Effector memory CD4-positive, alpha-beta T cell (primary cell): ENCODE measurements at regions not wholly inside any gene's neighbourhood (a gene's known extent, or its start where the extent isn't known, plus 50 kb on each side); places are given as distances from the start of the nearest gene placed in this dataset.
"Not testable (repeated sequence)": the region's sequence is repeated elsewhere in the genome, so short reads cannot be mapped to it uniquely, and the experiment has no call there.

Source experiments
- DNase-seq, 3 donors: peaks; one replicate each; pipeline ENCODE4 v3.0.0-alpha.2; 2020
- H3K27ac ChIP-seq: 2 replicates; pipeline ENCODE4 v1.7.0; 2013; ENCODE audit warnings: mild to moderate bottlenecking, low read length, moderate library complexity; ENCODE audit not compliant: insufficient read depth, poor library complexity, severe bottlenecking
- H3K27me3 ChIP-seq: replicated peaks from 2 replicates; pipeline ENCODE4 v1.7.0; 2013; ENCODE audit warnings: mild to moderate bottlenecking, low read length; ENCODE audit not compliant: insufficient read depth, control insufficient read depth, poor library complexity, severe bottlenecking
- H3K36me3 ChIP-seq: 2 replicates; pipeline ENCODE4 v1.7.0; 2013; ENCODE audit warnings: mild to moderate bottlenecking, low read length, moderate library complexity; ENCODE audit not compliant: control insufficient read depth, insufficient read depth
- H3K4me1 ChIP-seq: 2 replicates; pipeline ENCODE4 v1.7.0; 2013; ENCODE audit warnings: low read length, mild to moderate bottlenecking; ENCODE audit not compliant: control insufficient read depth, insufficient read depth, poor library complexity, severe bottlenecking
- H3K4me3 ChIP-seq: 2 replicates; pipeline ENCODE4 v1.7.0; 2013; ENCODE audit warnings: low read length, low read depth, mild to moderate bottlenecking; ENCODE audit not compliant: insufficient read depth, poor library complexity, severe bottlenecking
- H3K9me3 ChIP-seq: 2 replicates; pipeline ENCODE4 v1.7.0; 2013; ENCODE audit warnings: mild to moderate bottlenecking, low read length, moderate library complexity; ENCODE audit not compliant: control insufficient read depth

DNA sequence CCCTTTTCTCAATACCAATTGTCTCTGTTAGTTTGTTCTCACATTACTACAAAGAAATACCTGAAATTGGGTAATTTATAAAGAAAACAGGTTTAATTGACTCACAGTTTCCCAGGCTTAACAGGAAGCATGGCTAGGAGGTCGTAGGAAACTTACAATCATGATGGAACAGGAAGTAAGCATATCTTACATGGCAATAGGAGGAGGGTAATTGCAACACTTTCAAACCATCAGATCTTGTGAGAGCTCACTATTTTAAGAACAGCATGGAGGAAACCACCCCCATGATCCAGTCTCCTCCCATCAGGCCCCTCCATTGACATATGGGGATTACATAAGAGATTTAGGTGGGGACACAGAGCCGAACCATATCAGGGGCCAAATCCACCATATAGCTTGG is 1210.1 kb upstream of the SPRY2 start:
- Histone ChIP-seq H3K27me3 (no peaks in the 10 kb centered on the region), H3K4me3 (no peak overlapping the region), H3K27ac (no peak overlapping the region), H3K36me3 (no peaks in the 10 kb centered on the region), H3K4me1 (no peaks in the 10 kb centered on the region), H3K9me3 (no peaks in the 10 kb centered on the region)
- DNase-seq: no peak

GRCh38 chr13:81546294-81546693 is 1205.4 kb upstream of the SPRY2 start:
- not testable (repeated sequence) for H3K4me1 ChIP-seq, H3K9me3 ChIP-seq

DNA sequence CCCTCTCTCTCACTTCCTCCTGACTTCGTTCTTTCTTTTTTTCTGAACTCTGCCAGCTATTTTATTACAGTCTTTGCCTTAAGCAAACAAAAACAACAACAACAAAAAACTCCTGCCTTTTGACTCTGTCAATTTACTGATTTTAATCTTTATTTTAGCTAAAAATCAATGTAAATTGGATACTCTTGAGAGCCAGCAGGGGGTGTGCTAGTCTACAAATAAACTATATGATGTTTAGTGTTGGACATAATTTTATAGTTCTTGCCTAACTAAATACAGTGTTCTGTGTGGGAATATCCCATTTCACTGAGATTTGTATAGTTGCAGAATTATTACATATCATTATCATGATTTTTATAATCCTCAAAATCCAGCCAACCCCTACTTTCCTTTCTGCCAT is 1199.9 kb upstream of the SPRY2 start:
- no peaks in the 10 kb centered on the region for H3K9me3 ChIP-seq
- H3K27me3 ChIP-seq: no peaks in the 10 kb centered on the region
- no peak overlapping the region for H3K27ac ChIP-seq
- no peaks in the 10 kb centered on the region for H3K36me3 ChIP-seq
- H3K4me3 ChIP-seq: no peak overlapping the region
- no peaks in the 10 kb centered on the region for H3K4me1 ChIP-seq
- no peak for DNase-seq

More at GRCh38 chr13:81546294-81546693, 1205.4 kb upstream of the SPRY2 start:
- not testable (repeated sequence) for H3K4me3 ChIP-seq, H3K27me3 ChIP-seq, DNase-seq, H3K27ac ChIP-seq, H3K36me3 ChIP-seq

- DNase-seq: no peak
- Histone ChIP-seq H3K27ac (no peak overlapping the region), H3K36me3 (no peaks in the 10 kb centered on the region), H3K27me3 (no peaks in the 10 kb centered on the region), H3K9me3 (no peaks in the 10 kb centered on the region), H3K4me3 (no peak overlapping the region), H3K4me1 (no peaks in the 10 kb centered on the region)
Observed at GRCh38 chr13:81539643-81540150, 1198.8 kb upstream of the SPRY2 start.

GRCh38 chr13:81498969-81499368 is 1158.0 kb upstream of the SPRY2 start:
- no peaks in the 10 kb centered on the region for H3K27me3 ChIP-seq
- H3K4me3 ChIP-seq: no peak overlapping the region
- no peaks in the 10 kb centered on the region for H3K36me3 ChIP-seq
- no peaks in the 10 kb centered on the region for H3K9me3 ChIP-seq
- DNase-seq: no peak
- H3K27ac ChIP-seq: no peak overlapping the region
- H3K4me1 ChIP-seq: no peaks in the 10 kb centered on the region

DNA sequence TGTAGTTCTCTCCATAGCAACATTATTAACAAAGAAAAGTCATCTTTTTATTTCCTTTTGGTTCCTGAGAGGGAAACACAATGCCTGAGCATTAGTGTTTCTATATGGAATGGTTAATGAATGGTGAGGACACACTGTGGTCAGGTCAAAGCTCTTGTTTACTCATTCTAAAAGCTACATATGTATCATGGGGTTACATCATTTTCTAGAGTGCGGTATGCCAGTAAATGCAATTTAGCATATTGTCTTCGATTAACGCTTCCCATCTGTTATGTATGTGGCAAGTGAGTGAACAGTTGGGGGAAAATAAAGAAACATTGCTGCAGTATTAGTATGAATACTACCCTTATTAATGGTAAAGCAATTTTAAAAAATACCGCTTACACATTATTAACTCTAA is 1152.2 kb upstream of the SPRY2 start:
- no peak for DNase-seq
- Histone ChIP-seq H3K27me3 (no peaks in the 10 kb centered on the region), H3K9me3 (no peaks in the 10 kb centered on the region), H3K36me3 (no peaks in the 10 kb centered on the region), H3K4me3 (no peak overlapping the region), H3K4me1 (no peaks in the 10 kb centered on the region), H3K27ac (no peak overlapping the region)

DNA sequence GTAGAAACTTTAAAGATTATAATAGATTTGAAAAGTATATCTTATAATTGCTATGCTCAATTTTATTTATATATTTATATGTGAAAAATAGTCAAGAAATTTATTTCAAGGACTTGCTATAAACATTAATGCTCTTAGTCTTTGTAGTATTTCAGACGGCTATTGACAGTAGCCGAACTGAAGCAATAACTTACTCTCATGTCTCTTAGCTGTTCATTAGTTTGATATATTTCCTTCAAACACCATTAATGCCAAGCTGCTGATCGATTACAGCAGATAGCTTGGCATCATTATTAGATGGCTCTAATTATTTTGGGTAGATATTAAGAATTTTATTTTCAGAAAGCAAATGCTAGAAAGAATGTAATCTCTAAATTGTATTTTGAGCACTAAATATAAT is 1151.5 kb upstream of the SPRY2 start:
- no peaks in the 10 kb centered on the region for H3K9me3 ChIP-seq
- H3K4me3 ChIP-seq: no peak overlapping the region
- no peaks in the 10 kb centered on the region for H3K27me3 ChIP-seq
- no peak for DNase-seq
- H3K36me3 ChIP-seq: no peaks in the 10 kb centered on the region
- no peak overlapping the region for H3K27ac ChIP-seq
- no peaks in the 10 kb centered on the region for H3K4me1 ChIP-seq

DNA sequence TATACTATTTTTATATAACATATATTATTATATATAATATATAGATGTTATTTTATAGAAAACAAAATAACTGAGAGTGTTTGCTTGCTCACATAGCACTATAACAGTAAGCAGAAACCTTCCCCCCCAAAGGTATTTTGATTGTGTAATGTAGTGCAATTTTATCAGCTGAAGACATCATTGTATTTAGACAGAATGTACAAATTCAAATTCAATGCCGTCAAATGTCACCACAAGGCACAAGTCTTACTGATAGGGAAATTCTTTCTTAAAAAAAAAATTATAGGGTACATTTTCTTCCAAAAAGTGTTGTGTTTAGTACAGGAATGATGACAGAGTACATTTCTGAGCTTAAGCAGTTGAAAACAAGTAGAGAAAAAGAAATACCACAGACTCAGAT is 1147.1 kb upstream of the SPRY2 start:
- DNase-seq: no peak
- no peak overlapping the region for H3K4me3 ChIP-seq
- H3K27me3 ChIP-seq: no peaks in the 10 kb centered on the region
- no peaks in the 10 kb centered on the region for H3K9me3 ChIP-seq
- no peaks in the 10 kb centered on the region for H3K36me3 ChIP-seq
- no peak overlapping the region for H3K27ac ChIP-seq
- no peaks in the 10 kb centered on the region for H3K4me1 ChIP-seq

DNA sequence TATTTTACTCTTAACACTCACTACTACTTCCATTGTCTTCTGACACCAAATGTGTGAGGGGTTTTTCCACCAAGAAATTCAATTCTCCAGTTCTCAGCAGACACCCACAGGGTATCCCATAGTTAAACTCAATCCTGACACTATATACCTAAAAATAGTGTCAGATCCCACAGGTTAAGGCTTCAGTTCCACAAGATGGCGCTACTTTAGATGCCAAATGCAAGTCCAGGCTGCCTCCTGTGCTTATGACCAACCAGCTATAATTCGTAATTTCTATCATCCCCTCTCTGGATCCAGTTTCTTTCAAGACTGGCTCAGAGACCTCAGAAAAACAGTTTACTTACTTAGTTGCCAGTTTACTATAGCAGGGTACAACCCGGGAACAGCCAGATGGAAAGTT is 1146.2 kb upstream of the SPRY2 start:
- H3K4me1 ChIP-seq: no peaks in the 10 kb centered on the region
- no peak overlapping the region for H3K4me3 ChIP-seq
- H3K36me3 ChIP-seq: no peaks in the 10 kb centered on the region
- no peaks in the 10 kb centered on the region for H3K9me3 ChIP-seq
- no peaks in the 10 kb centered on the region for H3K27me3 ChIP-seq
- no peak for DNase-seq
- no peak overlapping the region for H3K27ac ChIP-seq

- Histone ChIP-seq H3K27ac (no peak overlapping the region), H3K9me3 (no peaks in the 10 kb centered on the region), H3K4me1 (no peaks in the 10 kb centered on the region), H3K36me3 (no peaks in the 10 kb centered on the region), H3K4me3 (no peak overlapping the region), H3K27me3 (no peaks in the 10 kb centered on the region)
- DNase-seq: no peak
Observed at GRCh38 chr13:81480634-81481033, 1139.7 kb upstream of the SPRY2 start.
